CD4-positive, alpha-beta T cell (primary cell): ENCODE measurements at regions not wholly inside any gene's neighbourhood (a gene's known extent, or its start where the extent isn't known, plus 50 kb on each side); places are given as distances from the start of the nearest gene placed in this dataset.

Source experiments
- ATAC-seq: fragments of 200-7000 bp; cut with Tn5 transposase; one replicate; pipeline ENCODE4 v1.10.0; 2022; ENCODE audit warnings: mild to moderate bottlenecking; ENCODE audit not compliant: poor library complexity
- CTCF ChIA-PET: fragments of 350-600 bp; sonication (Branson Sonifier 250); formaldehyde crosslinking; loops from one replicate; lab custom pipeline; 2021; ENCODE audit warnings: antibody characterized with exemption, inconsistent platforms; lab: Charles Lee
- POLR2A ChIA-PET: fragments of 350-600 bp; sonication (Branson Sonifier 250); formaldehyde crosslinking; loops from one replicate; lab custom pipeline; 2021; ENCODE audit warnings: antibody characterized with exemption, inconsistent platforms; lab: Charles Lee
- DNase-seq, 14 experiments: peaks; one replicate each; pipeline ENCODE4 v3.0.0-alpha.2; 2013 to 2020; ENCODE audit warnings: mixed read lengths in 2 of 14
- H3K27ac ChIP-seq, 2 donors: one replicate each; pipeline versions ENCODE4 v1.5.1 to v1.7.0; 2013; ENCODE audit warnings: low read length in 2 of 2, low read depth in 1 of 2, mild to moderate bottlenecking in 1 of 2
- H3K27me3 ChIP-seq, 2 experiments: 1 replicate in 1 of 2; 2 replicates in 1 of 2; pipeline versions ENCODE4 v1.6.1 to v1.7.0; 2013; ENCODE audit warnings: low read length in 2 of 2, control low read depth in 1 of 2, mild to moderate bottlenecking in 1 of 2, moderate library complexity in 1 of 2; ENCODE audit not compliant: insufficient read depth in 2 of 2, control insufficient read depth in 1 of 2
- H3K36me3 ChIP-seq: one replicate; pipeline ENCODE4 v1.6.1; 2013; ENCODE audit warnings: low read length, control low read depth; ENCODE audit not compliant: insufficient read depth
- H3K4me1 ChIP-seq: one replicate; pipeline ENCODE4 v1.6.1; 2013; ENCODE audit warnings: low read length, control low read depth; ENCODE audit not compliant: insufficient read depth
- H3K4me3 ChIP-seq: one replicate; pipeline ENCODE4 v1.5.1; 2013; ENCODE audit warnings: mild to moderate bottlenecking, low read length, moderate library complexity
- H3K9me3 ChIP-seq, 2 experiments: 1 replicate in 1 of 2; 2 replicates in 1 of 2; pipeline versions ENCODE4 v1.6.1 to v1.7.0; 2013; ENCODE audit warnings: low read length in 2 of 2, mild to moderate bottlenecking in 2 of 2, control low read depth in 1 of 2, moderate library complexity in 1 of 2; ENCODE audit not compliant: control insufficient read depth in 1 of 2, insufficient read depth in 1 of 2
- H3K27ac Mint-ChIP-seq: one replicate; pipeline ENCODE4 v1.8.0; 2020; ENCODE audit warnings: mixed read lengths
- H3K27me3 Mint-ChIP-seq: one replicate; pipeline ENCODE4 v1.8.0; 2021; ENCODE audit warnings: mixed read lengths
- H3K36me3 Mint-ChIP-seq: one replicate; pipeline ENCODE4 v1.8.0; 2021; ENCODE audit warnings: low read depth, mixed read lengths
- H3K4me1 Mint-ChIP-seq: one replicate; pipeline ENCODE4 v1.8.0; 2021; ENCODE audit warnings: low read depth, mixed read lengths
- H3K4me3 Mint-ChIP-seq: one replicate; pipeline ENCODE4 v1.8.0; 2020; ENCODE audit warnings: mild to moderate bottlenecking, mixed read lengths
- H3K9me3 Mint-ChIP-seq: one replicate; pipeline ENCODE4 v1.8.0; 2020; ENCODE audit warnings: mixed read lengths
- intact Hi-C, 2 experiments: fragments of 100-400 bp; cut with DNase I in 1 of 2; cut with micrococcal nuclease in 1 of 2; formaldehyde crosslinking; loops; one replicate each; pipeline versions ENCODE4 v1.15.1 to v1.9.0; 2023 to 2025; cut with DNase I, micrococcal nuclease
- TF ChIP-seq, protein P1 (sequence below): fragments of 200-600 bp; IDR thresholded peaks from one replicate; pipeline ENCODE4 v1.8.0; 2022; ENCODE audit warnings: antibody characterized with exemption, mild to moderate bottlenecking

DNA sequence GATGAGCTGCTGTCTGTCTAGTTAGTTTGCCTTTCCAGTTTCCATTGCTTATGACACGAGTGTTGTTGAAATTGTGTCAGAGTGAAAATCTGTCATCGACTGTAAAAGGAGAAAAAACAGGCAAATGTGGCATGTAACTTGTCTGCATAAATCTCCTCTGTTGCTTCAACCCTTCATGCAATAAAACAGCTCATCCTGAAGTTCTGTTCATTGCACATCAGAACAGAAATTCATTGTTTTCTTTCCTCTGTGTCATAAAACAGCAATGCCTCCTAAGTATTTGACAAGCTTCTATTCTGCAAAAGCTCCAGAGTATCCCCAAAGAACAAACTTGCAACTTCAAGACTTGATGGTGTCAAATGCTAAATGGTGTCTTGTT is 432.1 kb downstream of the MEIS1 start:
- no peak overlapping the region for H3K4me3 Mint-ChIP-seq

DNA sequence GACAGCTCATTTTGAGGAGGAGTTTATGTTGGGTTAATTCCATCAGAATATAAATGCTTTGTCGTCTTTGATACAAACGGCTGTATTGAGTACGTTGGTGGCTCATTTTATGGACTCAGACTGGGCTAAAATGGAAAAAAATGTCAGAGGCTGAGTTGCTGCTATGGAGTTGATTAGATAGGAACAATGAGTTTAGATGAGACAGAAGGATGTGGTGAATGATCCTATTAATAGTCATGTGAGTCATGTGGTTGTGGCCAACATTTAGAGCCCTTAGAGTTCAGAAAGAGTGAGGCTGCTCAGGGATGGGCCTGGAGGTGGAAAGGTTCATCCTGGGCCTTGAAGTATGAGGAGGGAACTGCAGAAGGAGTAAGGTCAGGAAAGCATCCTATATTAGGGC is 434.2 kb downstream of the MEIS1 start:
- POLR2A ChIA-PET: no interaction called here
- H3K27me3 ChIP-seq: no peaks in the 10 kb centered on the region

More for the DNA sequence above, 432.1 kb downstream of the MEIS1 start:
- no peak overlapping the region for H3K4me3 ChIP-seq
- ATAC-seq: no peak
- POLR2A ChIA-PET: no interaction called here
- Mint-ChIP-seq H3K9me3 (peaks cover 12% of the 10 kb centered on the region), H3K36me3 (no peaks in the 10 kb centered on the region), H3K4me1 (no peaks in the 10 kb centered on the region), H3K27me3 (no peaks in the 10 kb centered on the region), H3K27ac (no peak overlapping the region)
- no peaks in the 10 kb centered on the region for H3K4me1 ChIP-seq
- intact Hi-C loops: no loop called here
- TF ChIP-seq, protein P1, sequence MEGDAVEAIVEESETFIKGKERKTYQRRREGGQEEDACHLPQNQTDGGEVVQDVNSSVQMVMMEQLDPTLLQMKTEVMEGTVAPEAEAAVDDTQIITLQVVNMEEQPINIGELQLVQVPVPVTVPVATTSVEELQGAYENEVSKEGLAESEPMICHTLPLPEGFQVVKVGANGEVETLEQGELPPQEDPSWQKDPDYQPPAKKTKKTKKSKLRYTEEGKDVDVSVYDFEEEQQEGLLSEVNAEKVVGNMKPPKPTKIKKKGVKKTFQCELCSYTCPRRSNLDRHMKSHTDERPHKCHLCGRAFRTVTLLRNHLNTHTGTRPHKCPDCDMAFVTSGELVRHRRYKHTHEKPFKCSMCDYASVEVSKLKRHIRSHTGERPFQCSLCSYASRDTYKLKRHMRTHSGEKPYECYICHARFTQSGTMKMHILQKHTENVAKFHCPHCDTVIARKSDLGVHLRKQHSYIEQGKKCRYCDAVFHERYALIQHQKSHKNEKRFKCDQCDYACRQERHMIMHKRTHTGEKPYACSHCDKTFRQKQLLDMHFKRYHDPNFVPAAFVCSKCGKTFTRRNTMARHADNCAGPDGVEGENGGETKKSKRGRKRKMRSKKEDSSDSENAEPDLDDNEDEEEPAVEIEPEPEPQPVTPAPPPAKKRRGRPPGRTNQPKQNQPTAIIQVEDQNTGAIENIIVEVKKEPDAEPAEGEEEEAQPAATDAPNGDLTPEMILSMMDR: no peak
- H3K27me3 ChIP-seq: no peaks in the 10 kb centered on the region
- CTCF ChIA-PET: no interaction called here
- DNase-seq: no peak
- no peaks in the 10 kb centered on the region for H3K36me3 ChIP-seq
- H3K9me3 ChIP-seq: no peaks in the 10 kb centered on the region
- no peak overlapping the region for H3K27ac ChIP-seq

DNA sequence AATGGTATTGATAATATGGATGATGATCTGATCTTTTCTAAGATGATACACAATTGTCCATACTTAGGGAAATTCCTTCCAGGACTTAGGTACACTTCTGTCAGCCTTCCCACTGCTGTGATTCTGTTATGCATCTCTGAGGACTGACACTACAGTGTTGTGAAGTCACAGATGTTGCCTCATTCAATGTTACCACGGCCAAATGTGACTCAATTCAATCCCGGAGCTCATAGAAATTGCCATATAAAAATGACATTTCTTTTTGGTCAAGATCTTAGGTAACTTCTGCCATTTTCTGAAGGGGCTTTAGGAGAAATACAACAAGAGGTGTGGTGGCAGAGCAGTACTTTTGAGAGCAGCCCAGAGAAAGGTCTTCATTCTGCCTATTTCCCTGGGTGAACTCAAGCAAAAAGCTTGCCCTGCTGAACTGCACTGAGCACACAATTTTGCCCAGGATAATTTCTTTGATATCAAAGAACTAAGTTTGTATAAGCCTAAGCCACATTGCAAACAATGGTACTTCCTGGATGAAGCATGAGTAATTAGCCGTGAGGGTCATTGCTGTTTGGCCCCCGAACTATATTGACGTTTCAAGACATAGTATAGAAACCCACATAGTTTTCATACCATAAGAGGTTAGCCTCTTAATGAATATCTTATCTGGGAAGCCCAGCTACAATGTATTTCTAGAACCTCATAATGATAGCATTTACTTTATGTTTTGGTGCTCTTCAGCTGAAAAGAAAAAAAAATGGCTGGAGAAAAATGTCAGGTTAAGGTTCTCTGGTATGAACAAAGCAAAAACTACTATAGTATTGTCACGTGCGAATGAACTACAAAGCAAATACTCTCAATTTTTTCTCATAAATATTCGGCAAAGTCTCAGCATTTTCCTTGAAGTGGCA is 437.4 kb downstream of the MEIS1 start:
- Histone ChIP-seq H3K27ac (no peak overlapping the region), H3K4me1 (no peaks in the 10 kb centered on the region), H3K4me3 (no peak overlapping the region), H3K27me3 (no peaks in the 10 kb centered on the region), H3K36me3 (no peaks in the 10 kb centered on the region), H3K9me3 (no peaks in the 10 kb centered on the region)
- no peak for ATAC-seq
- H3K4me3 Mint-ChIP-seq: no peak overlapping the region
- DNase-seq: no peak
- no peaks in the 10 kb centered on the region for H3K4me1 Mint-ChIP-seq
- CTCF ChIA-PET: no interaction called here
- H3K9me3 Mint-ChIP-seq: peaks cover 11% of the 10 kb centered on the region
- TF ChIP-seq, protein P1: no peak
- H3K27me3 Mint-ChIP-seq: no peaks in the 10 kb centered on the region
- H3K36me3 Mint-ChIP-seq: no peaks in the 10 kb centered on the region
- H3K27ac Mint-ChIP-seq: no peak overlapping the region
- intact Hi-C loops: no loop called here
- POLR2A ChIA-PET: no interaction called here

More for the DNA sequence above, 434.2 kb downstream of the MEIS1 start:
- H3K36me3 ChIP-seq: no peaks in the 10 kb centered on the region
- no peaks in the 10 kb centered on the region for H3K9me3 ChIP-seq
- TF ChIP-seq, protein P1: no peak
- H3K36me3 Mint-ChIP-seq: no peaks in the 10 kb centered on the region
- peaks cover 11% of the 10 kb centered on the region for H3K9me3 Mint-ChIP-seq
- CTCF ChIA-PET: no interaction called here
- no peak for DNase-seq
- H3K4me1 ChIP-seq: no peaks in the 10 kb centered on the region
- H3K4me3 Mint-ChIP-seq: no peak overlapping the region
- H3K27ac ChIP-seq: no peak overlapping the region
- H3K27me3 Mint-ChIP-seq: no peaks in the 10 kb centered on the region
- H3K27ac Mint-ChIP-seq: no peak overlapping the region
- intact Hi-C loops: no loop called here
- no peaks in the 10 kb centered on the region for H3K4me1 Mint-ChIP-seq
- no peak for ATAC-seq
- no peak overlapping the region for H3K4me3 ChIP-seq
